ENCODE measurements at regions not wholly inside any gene's neighbourhood (a gene's known extent, or its start where the extent isn't known, plus 50 kb on each side); places are given as distances from the start of the nearest gene placed in this dataset.

- TF ChIP-seq CTCF (IDR thresholded peaks at IDR 0.05) (no peak), ZFX (IDR thresholded peaks at IDR 0.05; ENCODE audit: borderline replicate concordance) (no peak)
Measured at GRCh38 chr17:36791942-36792475, 145.3 kb upstream of the LHX1 start.
